Astrocyte of the cerebellum (primary cell): ENCODE measurements at regions not wholly inside any gene's neighbourhood (a gene's known extent, or its start where the extent isn't known, plus 50 kb on each side); places are given as distances from the start of the nearest gene placed in this dataset.

Experiments
- DNase-seq: peaks from one replicate; pipeline ENCODE4 v3.0.0-alpha.2; 2011; ENCODE audit warnings: low read depth
- H3K4me3 ChIP-seq: 2 replicates; pipeline ENCODE4 v1.5.1; 2011; ENCODE audit warnings: mild to moderate bottlenecking, low read depth, low read length, moderate library complexity
- in situ Hi-C: cut with HindIII; loops from 2 replicates; pipeline ENCODE4 v1.10.0; 2017; ENCODE audit warnings: low sequenced_read_pairs
- TF ChIP-seq, protein P1 (sequence below): IDR thresholded peaks from 2 replicates; pipeline ENCODE4 v1.5.1; 2012; ENCODE audit warnings: low read length, low read depth, moderate library complexity, mild to moderate bottlenecking; ENCODE audit errors: missing control alignments

DNA sequence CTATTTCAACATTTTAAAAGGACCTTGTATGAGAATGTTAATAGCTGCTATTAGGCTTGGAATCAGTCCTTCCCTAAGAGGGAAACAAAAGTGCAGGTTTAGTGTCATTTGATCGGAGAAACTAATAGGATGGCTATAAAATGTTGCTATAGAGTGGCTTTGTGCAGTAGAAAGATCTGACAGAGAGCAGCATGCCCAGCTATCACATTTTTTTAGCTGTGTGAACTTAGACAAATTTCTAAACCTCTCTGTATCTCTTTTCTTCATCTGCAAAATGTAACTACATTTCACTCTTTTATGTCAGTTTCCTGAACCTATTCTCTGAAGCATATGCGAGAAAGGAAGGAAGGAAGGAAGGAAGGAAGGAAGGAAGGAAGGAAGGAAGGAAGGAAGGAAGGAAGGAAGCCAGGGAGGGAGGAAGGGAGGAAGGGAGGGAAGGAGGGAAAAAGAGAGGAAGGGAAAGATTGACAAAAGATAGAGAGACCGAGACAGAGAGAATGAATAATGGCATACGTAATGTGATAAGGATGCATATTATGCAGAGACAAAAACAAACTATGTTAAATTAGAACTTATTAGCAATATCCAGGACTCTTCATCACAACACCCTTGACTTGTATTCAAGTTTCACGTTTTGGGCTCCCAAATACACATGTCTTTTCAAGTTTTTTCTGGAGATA, 52.6 kb upstream of the CDH8 start:
- in situ Hi-C loops, result no loop called here
- H3K4me3 ChIP-seq, result no peak overlapping the region
- TF ChIP-seq, protein P1, sequence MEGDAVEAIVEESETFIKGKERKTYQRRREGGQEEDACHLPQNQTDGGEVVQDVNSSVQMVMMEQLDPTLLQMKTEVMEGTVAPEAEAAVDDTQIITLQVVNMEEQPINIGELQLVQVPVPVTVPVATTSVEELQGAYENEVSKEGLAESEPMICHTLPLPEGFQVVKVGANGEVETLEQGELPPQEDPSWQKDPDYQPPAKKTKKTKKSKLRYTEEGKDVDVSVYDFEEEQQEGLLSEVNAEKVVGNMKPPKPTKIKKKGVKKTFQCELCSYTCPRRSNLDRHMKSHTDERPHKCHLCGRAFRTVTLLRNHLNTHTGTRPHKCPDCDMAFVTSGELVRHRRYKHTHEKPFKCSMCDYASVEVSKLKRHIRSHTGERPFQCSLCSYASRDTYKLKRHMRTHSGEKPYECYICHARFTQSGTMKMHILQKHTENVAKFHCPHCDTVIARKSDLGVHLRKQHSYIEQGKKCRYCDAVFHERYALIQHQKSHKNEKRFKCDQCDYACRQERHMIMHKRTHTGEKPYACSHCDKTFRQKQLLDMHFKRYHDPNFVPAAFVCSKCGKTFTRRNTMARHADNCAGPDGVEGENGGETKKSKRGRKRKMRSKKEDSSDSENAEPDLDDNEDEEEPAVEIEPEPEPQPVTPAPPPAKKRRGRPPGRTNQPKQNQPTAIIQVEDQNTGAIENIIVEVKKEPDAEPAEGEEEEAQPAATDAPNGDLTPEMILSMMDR, result no peak
- no peak for DNase-seq
